H4 (cell line): ENCODE measurements at regions not wholly inside any gene's neighbourhood (a gene's known extent, or its start where the extent isn't known, plus 50 kb on each side); places are given as distances from the start of the nearest gene placed in this dataset.
"Not testable (repeated sequence)": the region's sequence is repeated elsewhere in the genome, so short reads cannot be mapped to it uniquely, and the experiment has no call there.

Source experiments
- DNase-seq: peaks from one replicate; pipeline ENCODE4 v3.0.0-alpha.2; 2015; ENCODE audit warnings: low spot score

GRCh38 chr2:89959729-89960378, 1268.4 kb downstream of the RPIA start:
- not testable (repeated sequence) for DNase-seq

- not testable (repeated sequence) for DNase-seq
These were observed 1269.1 kb downstream of the RPIA start for GRCh38 chr2:89960570-89960969.

- not testable (repeated sequence) for DNase-seq
These were observed 1277.1 kb downstream of the RPIA start for GRCh38 chr2:89968567-89968966.

- DNase-seq, result not testable (repeated sequence)
These were observed 1277.7 kb downstream of the RPIA start for GRCh38 chr2:89969190-89969589.

GRCh38 chr2:89973849-89974248, 1282.4 kb downstream of the RPIA start:
- not testable (repeated sequence) for DNase-seq

- not testable (repeated sequence) for DNase-seq
These were observed 1288.5 kb downstream of the RPIA start for GRCh38 chr2:89979826-89980537.

GRCh38 chr2:89982246-89982645, 1290.8 kb downstream of the RPIA start:
- not testable (repeated sequence) for DNase-seq

GRCh38 chr2:89985650-89986049, 1294.2 kb downstream of the RPIA start:
- not testable (repeated sequence) for DNase-seq

- DNase-seq, result not testable (repeated sequence)
These were observed 1295.1 kb downstream of the RPIA start for GRCh38 chr2:89986532-89986931.

GRCh38 chr2:89996779-89997178, 1305.3 kb downstream of the RPIA start:
- not testable (repeated sequence) for DNase-seq

- not testable (repeated sequence) for DNase-seq
These were observed 1313.1 kb downstream of the RPIA start for GRCh38 chr2:90004553-90004952.

- DNase-seq, result not testable (repeated sequence)
These were observed 1319.1 kb downstream of the RPIA start for GRCh38 chr2:90010442-90011100.

- not testable (repeated sequence) for DNase-seq
These were observed 1319.6 kb downstream of the RPIA start for GRCh38 chr2:90011101-90011443.

- DNase-seq, result not testable (repeated sequence)
These were observed 1328.4 kb downstream of the RPIA start for GRCh38 chr2:90019908-90020307.

- not testable (repeated sequence) for DNase-seq
These were observed 1329.8 kb downstream of the RPIA start for GRCh38 chr2:90021234-90021633.

- not testable (repeated sequence) for DNase-seq
These were observed 1335.8 kb downstream of the RPIA start for GRCh38 chr2:90027231-90027643.

- DNase-seq, result not testable (repeated sequence)
These were observed 1337.1 kb downstream of the RPIA start for GRCh38 chr2:90028381-90029079.

- DNase-seq, result not testable (repeated sequence)
These were observed 1337.6 kb downstream of the RPIA start for GRCh38 chr2:90029080-90029428.

GRCh38 chr2:90032269-90032668, 1340.8 kb downstream of the RPIA start:
- DNase-seq, result not testable (repeated sequence)

- DNase-seq, result peak; percentile 3
These were observed 1344.9 kb downstream of the RPIA start for GRCh38 chr2:90036335-90036734.

GRCh38 chr2:90039093-90039492, 1347.6 kb downstream of the RPIA start:
- not testable (repeated sequence) for DNase-seq

GRCh38 chr2:90047776-90048175, 1356.3 kb downstream of the RPIA start:
- DNase-seq, result not testable (repeated sequence)
